Lower leg skin (tissue), 4 donors: ENCODE measurements at regions not wholly inside any gene's neighbourhood (a gene's known extent, or its start where the extent isn't known, plus 50 kb on each side); places are given as distances from the start of the nearest gene placed in this dataset.
"Not testable (repeated sequence)": the region's sequence is repeated elsewhere in the genome, so short reads cannot be mapped to it uniquely, and the experiment has no call there.

Source experiments
- DNase-seq, 2 donors: peaks; one replicate each; pipeline ENCODE4 v3.0.0-alpha.2; 2019; ENCODE audit warnings: low spot score in 2 of 2
- H3K4me3 ChIP-seq: fragments of 200-600 bp; sonication (generic); 2 replicates; pipeline ENCODE4 v1.5.1; 2017; ENCODE audit warnings: mild to moderate bottlenecking, low read depth; ENCODE audit not compliant: poor library complexity, severe bottlenecking
- POLR2A ChIP-seq, 2 donors: fragments of 450-650 bp; IDR thresholded peaks; one replicate each; pipeline ENCODE4 v1.6.1; 2016 to 2017; ENCODE audit warnings: antibody characterized with exemption in 2 of 2, mild to moderate bottlenecking in 1 of 2, moderate library complexity in 1 of 2
- WGBS, 2 donors: methylation state at CpG; one replicate each; pipeline ENCODE4 v1.1.5; 2018; 5-methylcytosine and 5-hydroxymethylcytosine counted together
- intact Hi-C: fragments of 100-400 bp; cut with DNase I; formaldehyde crosslinking; loops from one replicate; pipeline ENCODE4 v1.15.0; 2023; ENCODE audit warnings: low total_unique reads
- TF ChIP-seq, protein P1 (sequence below), 3 donors: fragments of 450-650 bp; IDR thresholded peaks; one replicate each; pipeline ENCODE4 v1.5.1; 2016; ENCODE audit warnings: antibody characterized with exemption in 3 of 3, mild to moderate bottlenecking in 3 of 3, moderate library complexity in 2 of 3

DNA sequence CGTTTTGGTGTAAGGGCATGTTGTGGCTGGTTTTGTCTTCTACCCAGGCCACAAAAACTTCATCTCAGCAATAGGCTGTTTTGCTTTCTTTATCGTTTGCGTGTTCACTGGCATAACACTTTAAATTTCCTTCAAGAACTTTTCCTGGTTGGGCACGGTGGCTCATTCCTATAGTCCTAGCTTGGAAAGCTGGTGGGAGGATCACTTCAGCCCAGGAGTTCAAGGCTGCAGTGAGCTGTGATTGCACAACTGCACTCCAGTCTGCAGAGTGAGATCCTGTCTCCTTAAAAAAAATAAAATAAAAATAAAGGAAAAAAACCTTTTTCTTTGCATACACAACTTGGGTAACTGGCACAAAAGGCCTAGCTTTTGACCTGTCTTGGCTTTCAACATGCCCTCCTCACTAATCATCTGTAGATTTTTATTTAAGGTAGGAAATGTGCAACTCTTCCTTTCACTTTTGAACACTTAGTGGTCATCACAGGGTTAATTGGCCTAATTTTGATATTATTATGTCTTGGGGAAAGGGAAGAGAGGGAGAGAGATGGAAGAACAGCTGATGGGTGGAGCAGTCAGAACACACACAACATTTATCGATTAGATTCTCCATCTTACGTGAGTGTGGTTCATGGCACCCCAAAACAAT lies 78.9 kb upstream of the PSMA6 start:
- DNase-seq = no peak
- TF ChIP-seq POLR2A (IDR thresholded peaks at IDR 0.05) = no peak
- TF ChIP-seq, protein P1, sequence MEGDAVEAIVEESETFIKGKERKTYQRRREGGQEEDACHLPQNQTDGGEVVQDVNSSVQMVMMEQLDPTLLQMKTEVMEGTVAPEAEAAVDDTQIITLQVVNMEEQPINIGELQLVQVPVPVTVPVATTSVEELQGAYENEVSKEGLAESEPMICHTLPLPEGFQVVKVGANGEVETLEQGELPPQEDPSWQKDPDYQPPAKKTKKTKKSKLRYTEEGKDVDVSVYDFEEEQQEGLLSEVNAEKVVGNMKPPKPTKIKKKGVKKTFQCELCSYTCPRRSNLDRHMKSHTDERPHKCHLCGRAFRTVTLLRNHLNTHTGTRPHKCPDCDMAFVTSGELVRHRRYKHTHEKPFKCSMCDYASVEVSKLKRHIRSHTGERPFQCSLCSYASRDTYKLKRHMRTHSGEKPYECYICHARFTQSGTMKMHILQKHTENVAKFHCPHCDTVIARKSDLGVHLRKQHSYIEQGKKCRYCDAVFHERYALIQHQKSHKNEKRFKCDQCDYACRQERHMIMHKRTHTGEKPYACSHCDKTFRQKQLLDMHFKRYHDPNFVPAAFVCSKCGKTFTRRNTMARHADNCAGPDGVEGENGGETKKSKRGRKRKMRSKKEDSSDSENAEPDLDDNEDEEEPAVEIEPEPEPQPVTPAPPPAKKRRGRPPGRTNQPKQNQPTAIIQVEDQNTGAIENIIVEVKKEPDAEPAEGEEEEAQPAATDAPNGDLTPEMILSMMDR (IDR thresholded peaks at IDR 0.05) = no peak
- WGBS, 2 donors = 56 to 72% methylated on average over 6 of the region's 6 CpGs
- intact Hi-C loops = no loop called here
- H3K4me3 ChIP-seq = no peak overlapping the region

DNA sequence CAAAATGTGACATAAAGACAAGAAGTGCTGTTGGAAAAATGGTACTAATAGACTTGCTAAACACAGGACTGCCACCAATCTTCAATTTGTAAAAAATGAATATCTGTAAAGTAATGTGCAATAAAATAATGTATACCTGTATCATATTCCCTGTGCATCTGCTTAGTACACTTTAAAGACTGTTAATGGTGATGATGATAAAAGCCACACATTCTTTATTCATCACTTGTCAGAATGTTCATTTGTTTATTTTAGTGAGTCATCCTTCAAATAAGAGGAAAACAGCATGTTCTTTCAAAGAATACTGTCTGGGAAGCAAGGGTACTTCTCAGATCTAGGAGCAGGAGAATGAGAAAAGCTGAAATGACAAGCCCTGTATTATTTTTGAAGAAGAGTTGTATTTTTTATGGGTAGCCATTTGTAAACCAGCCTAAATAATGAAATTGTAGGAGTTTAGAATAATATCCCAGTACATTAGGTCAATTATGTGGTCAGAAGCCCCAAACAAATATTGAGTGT lies 78.3 kb upstream of the PSMA6 start:
- no peak for DNase-seq
- TF ChIP-seq, protein P1 (IDR thresholded peaks at IDR 0.05) = no peak
- TF ChIP-seq POLR2A (IDR thresholded peaks at IDR 0.05) = no peak
- intact Hi-C loops = no loop called here
- no peak overlapping the region for H3K4me3 ChIP-seq

DNA sequence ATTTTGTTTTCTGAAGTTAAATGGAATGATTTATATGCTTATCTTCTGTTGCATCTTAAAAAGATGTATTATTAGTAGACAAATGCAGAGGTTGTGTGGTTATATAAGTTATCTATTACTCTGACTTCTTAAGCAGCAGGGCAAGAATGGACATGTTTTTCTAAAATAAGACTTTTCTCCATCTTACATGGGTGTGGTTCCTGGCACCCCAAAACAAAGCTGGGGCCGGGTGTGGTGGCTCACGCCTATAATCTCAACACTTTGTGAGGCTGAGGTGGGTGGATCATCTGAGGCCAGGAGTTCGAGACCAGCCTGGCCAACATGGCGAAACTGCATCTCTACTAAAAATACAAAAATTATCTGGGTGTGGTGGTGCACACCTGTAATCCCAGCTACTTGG lies 77.8 kb upstream of the PSMA6 start:
- DNase-seq = peak in 1 of 2 donors; percentile 42
- WGBS, 2 donors = 57 to 61% methylated on average over 4 of the region's 4 CpGs
- H3K4me3 ChIP-seq, intact Hi-C loops: not testable (repeated sequence)

DNA sequence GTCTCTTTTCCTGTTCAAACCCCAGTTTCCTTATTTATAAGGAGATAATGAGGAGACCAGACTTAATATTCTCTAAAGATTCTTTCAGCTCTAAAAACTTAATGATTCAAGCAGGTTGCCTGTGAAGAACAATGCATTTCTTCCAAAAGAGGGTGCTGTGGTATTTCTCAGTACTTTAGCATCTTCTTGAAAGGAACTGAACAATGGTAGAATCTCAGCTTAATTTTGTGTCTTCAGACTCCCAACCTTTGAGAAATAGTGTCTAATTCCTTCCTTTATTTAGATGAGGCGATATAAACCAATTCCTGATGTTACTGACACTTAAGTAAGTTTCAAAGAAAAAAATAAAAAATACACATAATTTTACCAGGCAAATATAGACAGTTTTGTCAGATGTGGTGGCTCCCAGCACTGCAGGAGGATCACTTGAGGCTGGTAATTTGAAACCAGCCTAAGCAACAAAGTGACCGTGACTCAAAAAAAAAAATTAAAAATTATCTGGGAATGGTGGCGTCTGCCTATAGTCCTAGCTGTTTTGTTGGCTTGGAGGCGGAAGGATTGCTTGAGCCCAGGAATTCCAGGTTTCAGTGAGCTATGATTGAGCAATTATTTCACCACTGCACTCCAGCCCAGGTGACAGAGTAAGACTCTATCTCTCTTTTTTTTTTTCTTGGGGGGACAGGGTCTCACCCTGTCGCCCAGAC lies 76.9 kb upstream of the PSMA6 start:
- WGBS, 2 donors = 75 to 77% methylated on average over 5 of the region's 5 CpGs
- intact Hi-C loops = no loop called here
- no peak overlapping the region for H3K4me3 ChIP-seq
- TF ChIP-seq, protein P1 (IDR thresholded peaks at IDR 0.05) = no peak
- no peak for TF ChIP-seq POLR2A (IDR thresholded peaks at IDR 0.05)
- DNase-seq = no peak

DNA sequence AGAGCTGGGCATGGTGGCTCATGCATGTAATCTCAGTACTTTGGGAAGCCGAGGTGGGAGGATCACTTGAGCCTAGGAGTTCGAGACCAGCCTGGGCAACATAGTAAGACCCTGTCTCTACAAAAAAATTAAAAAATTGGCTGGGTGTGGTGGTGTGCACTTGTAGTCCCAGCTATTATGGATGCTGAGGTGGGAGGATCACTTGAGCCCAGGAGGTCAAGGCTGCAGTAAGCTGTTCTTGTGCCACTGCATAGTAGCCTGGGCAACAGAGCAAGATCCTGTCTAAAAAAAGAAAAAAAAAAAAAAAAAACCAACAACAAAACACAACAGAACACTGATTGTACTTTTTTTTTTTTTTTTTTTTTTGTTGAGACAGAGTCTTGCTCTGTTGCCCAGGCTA lies 74.0 kb upstream of the PSMA6 start:
- DNase-seq = not testable (repeated sequence)

DNA sequence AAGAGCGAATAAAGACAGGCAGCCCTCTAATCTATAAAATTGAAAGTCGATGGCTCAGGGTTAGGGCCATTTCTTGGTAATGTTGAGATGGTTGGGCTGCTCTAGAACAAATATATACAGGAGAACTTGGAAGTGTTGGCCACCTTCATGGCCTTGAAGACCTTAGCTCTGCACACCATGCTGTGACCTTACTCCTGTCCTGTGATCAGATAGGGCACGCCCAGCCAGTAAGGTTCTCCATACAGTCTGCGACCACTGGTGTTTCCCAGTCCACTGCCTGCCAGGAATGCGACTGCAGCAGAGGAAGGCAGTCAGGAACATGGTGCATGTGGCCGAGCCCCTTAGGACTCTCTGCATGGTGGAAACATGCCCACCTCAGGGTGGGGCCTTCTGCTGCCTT lies 73.2 kb upstream of the PSMA6 start:
- H3K4me3 ChIP-seq = no peak overlapping the region
- WGBS, 2 donors = 96% methylated on average over 6 of the region's 6 CpGs
- no peak for TF ChIP-seq POLR2A (IDR thresholded peaks at IDR 0.05)
- no peak for DNase-seq
- intact Hi-C loops = no loop called here

More for the DNA sequence above, 74.0 kb upstream of the PSMA6 start:
- 94 to 98% methylated on average over 2 of the region's 2 CpGs for WGBS, 2 donors
- H3K4me3 ChIP-seq, intact Hi-C loops: not testable (repeated sequence)

DNA sequence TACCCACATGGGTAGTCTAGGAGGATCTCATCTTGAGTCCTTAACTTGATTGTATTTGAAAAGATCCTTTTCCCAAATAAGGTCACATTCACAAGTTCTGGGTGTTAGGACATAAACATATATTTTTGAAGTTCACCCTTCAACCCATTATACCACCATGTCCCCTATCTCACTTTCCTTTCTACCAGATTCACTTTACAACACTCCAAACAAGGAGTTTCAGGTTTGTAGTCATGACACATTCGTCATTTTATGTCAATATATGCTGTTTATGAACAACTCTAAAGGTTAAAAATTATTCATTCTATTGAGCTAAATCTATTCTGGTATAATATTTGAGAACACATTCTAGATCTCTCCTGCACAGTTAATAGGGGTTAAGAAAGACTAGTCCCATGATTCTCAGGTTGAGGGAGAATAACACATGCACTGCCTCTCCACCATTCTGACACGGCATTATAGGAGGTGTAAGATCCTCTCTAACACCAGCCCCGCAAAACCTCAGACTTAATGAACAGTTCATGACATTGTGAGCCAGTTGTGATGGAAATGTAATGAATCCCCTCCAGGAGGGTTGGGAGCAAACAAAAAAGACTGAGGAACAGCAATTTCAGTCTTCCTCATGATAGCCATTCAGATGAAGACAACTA lies 72.0 kb upstream of the PSMA6 start:
- TF ChIP-seq, protein P1 (IDR thresholded peaks at IDR 0.05) = no peak
- TF ChIP-seq POLR2A (IDR thresholded peaks at IDR 0.05) = no peak
- H3K4me3 ChIP-seq = no peak overlapping the region
- 94 to 98% methylated on average over 3 of the region's 3 CpGs for WGBS, 2 donors
- intact Hi-C loops = no loop called here
- DNase-seq = no peak
